Lung (tissue), 11 donors: ENCODE measurements at regions not wholly inside any gene's neighbourhood (a gene's known extent, or its start where the extent isn't known, plus 50 kb on each side); places are given as distances from the start of the nearest gene placed in this dataset.

Source experiments
- ATAC-seq: fragments of 200-7000 bp; cut with Tn5 transposase; one replicate; pipeline ENCODE4 v1.9.1; 2020; ENCODE audit warnings: moderate number of reproducible peaks; ENCODE audit not compliant: insufficient read depth, low FRiP score
- DNase-seq, 3 donors: peaks; one replicate each; pipeline ENCODE4 v3.0.0-alpha.2; 2013 to 2017
- H3K27ac ChIP-seq, 2 donors: one replicate each; pipeline ENCODE4 v1.5.1; 2013; ENCODE audit warnings: mild to moderate bottlenecking in 2 of 2, moderate library complexity in 2 of 2, control low read depth in 1 of 2, inconsistent platforms in 1 of 2, low read depth in 1 of 2, low read length in 1 of 2
- H3K27me3 ChIP-seq, 3 donors: one replicate each; pipeline ENCODE4 v1.5.1; 2013; ENCODE audit warnings: low read length in 2 of 3; ENCODE audit not compliant: control insufficient read depth in 3 of 3, insufficient read depth in 3 of 3
- H3K36me3 ChIP-seq, 4 donors: one replicate each; pipeline ENCODE4 v1.5.1; 2013; ENCODE audit warnings: low read length in 4 of 4, mild to moderate bottlenecking in 1 of 4, moderate library complexity in 1 of 4; ENCODE audit not compliant: control insufficient read depth in 4 of 4, insufficient read depth in 4 of 4
- H3K4me1 ChIP-seq, 5 donors: one replicate each; pipeline ENCODE4 v1.5.1; 2013; ENCODE audit warnings: low read length in 5 of 5, mild to moderate bottlenecking in 2 of 5, moderate library complexity in 1 of 5; ENCODE audit not compliant: control insufficient read depth in 5 of 5, insufficient read depth in 5 of 5
- H3K4me3 ChIP-seq: one replicate; pipeline ENCODE4 v1.5.1; 2013; ENCODE audit warnings: mild to moderate bottlenecking, control low read depth, moderate library complexity
- H3K9ac ChIP-seq, 2 donors: one replicate each; pipeline ENCODE4 v1.5.1; 2013; ENCODE audit warnings: low read length in 2 of 2, control low read depth in 1 of 2; ENCODE audit not compliant: insufficient read depth in 1 of 2
- H3K9me3 ChIP-seq, 4 donors: one replicate each; pipeline ENCODE4 v1.5.1; 2013; ENCODE audit warnings: low read length in 3 of 4, mild to moderate bottlenecking in 1 of 4, moderate library complexity in 1 of 4; ENCODE audit not compliant: control insufficient read depth in 4 of 4, insufficient read depth in 3 of 4
- CTCF ChIP-seq: IDR thresholded peaks from 2 replicates; pipeline ENCODE4 v1.5.1; 2012; ENCODE audit warnings: mild to moderate bottlenecking; ENCODE audit errors: control extremely low read depth, extremely low read depth
- donor health status: control.
- donor health status: control.
- donor health status: Bipolar disorder and iron deficiency.
- donor health status: healthy.
- donor health status: DM: yes; HTN: yes; CAD: no.

- Histone ChIP-seq H3K27ac (no peak overlapping the region), H3K9ac (no peak overlapping the region), H3K4me3 (no peak overlapping the region), H3K27me3 (peaks cover 0 to 22% (median 4%) of the 10 kb centered on the region in 3 donors), H3K36me3 (no peaks in the 10 kb centered on the region), H3K9me3 (peaks cover 0 to 2% (median 0%) of the 10 kb centered on the region in 4 donors), H3K4me1 (no peaks in the 10 kb centered on the region)
- no peak for DNase-seq
- no peak for TF ChIP-seq CTCF
- ATAC-seq: no peak
Measured at GRCh38 chrX:107398115-107398514, 51.3 kb upstream of the FRMPD3 start.
